ENCODE measurements at regions not wholly inside any gene's neighbourhood (a gene's known extent, or its start where the extent isn't known, plus 50 kb on each side); places are given as distances from the start of the nearest gene placed in this dataset.

GRCh38 chr2:149988361-149988760 lies 400.8 kb upstream of the MMADHC start:
- no peaks in the 10 kb centered on the region for H3K79me2 ChIP-seq (ENCODE audit: insufficient read depth, low read length)
- no peak overlapping the region for H3K27ac ChIP-seq (ENCODE audit: insufficient read length, low read depth, low read length)
- no peaks in the 10 kb centered on the region for H3K36me3 Mint-ChIP-seq (ENCODE audit: insufficient read depth in 1 of 3, low read depth in 3 of 3)

More at GRCh38 chr2:149988361-149988760, 400.8 kb upstream of the MMADHC start:
- Mint-ChIP-seq H3K4me1 (no peaks in the 10 kb centered on the region), H3K4me3 (no peak overlapping the region), H3K9me3 (no peaks in the 10 kb centered on the region), H3K27ac (no peak overlapping the region), H3K27me3 (ENCODE audit: low read depth) (no peaks in the 10 kb centered on the region)
- Histone ChIP-seq H3K23ac (ENCODE audit: insufficient read length, low read depth, low read length) (no peak overlapping the region), H2BK12ac (ENCODE audit: insufficient read length, low read depth, low read length) (no peak overlapping the region), H2BK15ac (ENCODE audit: low read depth, low read length) (no peak overlapping the region), H3K9me3 (ENCODE audit: control insufficient read depth, low read depth, low read length) (no peaks in the 10 kb centered on the region), H4K20me1 (ENCODE audit: control insufficient read depth, insufficient read depth, insufficient read length) (no peaks in the 10 kb centered on the region), H2BK20ac (ENCODE audit: low read depth, low read length, poor library complexity, severe bottlenecking) (no peak overlapping the region), H3K27me3 (ENCODE audit: insufficient read depth, low read length) (no peaks in the 10 kb centered on the region), H3K18ac (ENCODE audit: insufficient read length, low read depth, low read length) (no peak overlapping the region), H3K4me1 (ENCODE audit: insufficient read depth, low read length) (no peaks in the 10 kb centered on the region; the same call in 1 of the 2 replicates), H4K91ac (ENCODE audit: insufficient read length, low read depth, low read length) (no peak overlapping the region), H2BK120ac (ENCODE audit: low read depth, low read length, poor library complexity, severe bottlenecking) (no peak overlapping the region), H3K56ac (ENCODE audit: insufficient read length, low read depth, low read length) (no peak overlapping the region), H2AFZ (ENCODE audit: low read length) (no peak overlapping the region), H3K14ac (ENCODE audit: insufficient read depth, low read length) (no peak overlapping the region), H3T11ph (ENCODE audit: low read length) (no peak overlapping the region), H3K4ac (ENCODE audit: low read depth, low read length) (no peak overlapping the region), H3K79me1 (ENCODE audit: insufficient read depth, low read depth, low read length, poor library complexity, severe bottlenecking) (no peaks in the 10 kb centered on the region), H4K5ac (ENCODE audit: insufficient read length, low read depth, low read length) (no peak overlapping the region), H4K8ac (replicated peaks; ENCODE audit: insufficient read length, low read depth, low read length) (no peak overlapping the region), H3K4me2 (ENCODE audit: insufficient read depth, insufficient read length, low read length) (no peak overlapping the region), H2BK5ac (ENCODE audit: insufficient read length, low read length) (no peak overlapping the region), H3K9ac (ENCODE audit: extremely low read depth, insufficient read length, low read length) (no peak overlapping the region), H3K23me2 (ENCODE audit: insufficient read length, low read depth, low read length, poor library complexity, severe bottlenecking) (no peaks in the 10 kb centered on the region), H2AK5ac (ENCODE audit: insufficient read length, low read length) (no peak overlapping the region)
- WGBS (ENCODE audit: extremely low coverage, insufficient read length, low lambda C conversion rate): no CpG with 5 or more reads among the region's 4 CpGs
- TF ChIP-seq CTCF (conservative IDR thresholded peaks at IDR 0.05): no peak
- no peak for DNase-seq
